Thyroid gland (tissue), 4 donors: ENCODE measurements at regions not wholly inside any gene's neighbourhood (a gene's known extent, or its start where the extent isn't known, plus 50 kb on each side); places are given as distances from the start of the nearest gene placed in this dataset. TPM values are rescaled to one million over a fixed set of nuclear protein-coding genes. Genes with fewer than 3 reads are reported as not detected.

Source experiments
- DNase-seq, 2 donors: peaks; one replicate each; pipeline ENCODE4 v3.0.0-alpha.2; 2019
- H3K27ac ChIP-seq, 3 donors: fragments of 200-600 bp; sonication (generic); 1 replicate in 2 of 3; 2 replicates in 1 of 3; pipeline ENCODE4 v1.5.1; 2016 to 2019; ENCODE audit warnings: mild to moderate bottlenecking in 1 of 3, moderate library complexity in 1 of 3
- H3K27me3 ChIP-seq: fragments of 200-600 bp; sonication (generic); one replicate; pipeline ENCODE4 v1.5.1; 2019
- H3K36me3 ChIP-seq, 2 donors: fragments of 200-600 bp; sonication (generic); one replicate each; pipeline ENCODE4 v1.5.1; 2016 to 2019
- H3K4me1 ChIP-seq, 2 donors: fragments of 200-600 bp; sonication (generic); one replicate each; pipeline ENCODE4 v1.5.1; 2017 to 2019
- H3K4me3 ChIP-seq, 3 donors: fragments of 200-600 bp; sonication (generic); replicated peaks in 1 of 3; 1 replicate in 2 of 3; 2 replicates in 1 of 3; pipeline ENCODE4 v1.5.1; 2016; ENCODE audit warnings: mild to moderate bottlenecking in 1 of 3
- H3K9me3 ChIP-seq: fragments of 200-600 bp; sonication (generic); one replicate; pipeline ENCODE4 v1.5.1; 2017
- CTCF ChIP-seq, 6 experiments: fragments of 200-600 bp in 3 of 6; fragments of 450-650 bp in 3 of 6; sonication (generic) in 3 of 6; IDR thresholded peaks; one replicate each; pipeline ENCODE4 v1.5.1; 2016 to 2019; ENCODE audit warnings: antibody characterized with exemption in 6 of 6, mild to moderate bottlenecking in 2 of 6, inconsistent platforms in 1 of 6, moderate library complexity in 1 of 6
- POLR2A ChIP-seq, 2 donors: fragments of 450-650 bp; IDR thresholded peaks; one replicate each; pipeline ENCODE4 v1.6.1; 2017; ENCODE audit warnings: antibody characterized with exemption in 2 of 2, mild to moderate bottlenecking in 2 of 2, moderate library complexity in 1 of 2
- WGBS, 2 donors: methylation state at CpG; one replicate each; pipeline ENCODE4 v1.1.5; 2017; 5-methylcytosine and 5-hydroxymethylcytosine counted together
- intact Hi-C: fragments of 100-400 bp; cut with DNase I; formaldehyde crosslinking; loops from one replicate; pipeline ENCODE4 v1.15.1; 2023
- small RNA-seq: library from RNA; depleted of rRNA; stranded (forward); fragments of <200 nt; gene quantifications from one replicate; pipeline ENCODE3, GENCODE V24; 2016

GRCh38 chr9:14366076-14366475, 52.1 kb upstream of the NFIB start:
- Histone ChIP-seq H3K4me3 (no peak overlapping the region), H3K4me1 (no peaks in the 10 kb centered on the region), H3K9me3 (no peaks in the 10 kb centered on the region), H3K27me3 (no peaks in the 10 kb centered on the region), H3K27ac (peak overlapping the region in 1 of 3 donors; percentile 35), H3K36me3 (no peaks in the 10 kb centered on the region)
- TF ChIP-seq CTCF (IDR thresholded peaks at IDR 0.05) (no peak), POLR2A (IDR thresholded peaks at IDR 0.05) (no peak)
- DNase-seq = no peak
- 74 to 79% methylated on average over 10 of the region's 10 CpGs for WGBS, 2 donors
- intact Hi-C loops = no loop called here

GRCh38 chr9:14365670-14366069, 51.7 kb upstream of the NFIB start:
- whole genome bisulfite sequencing, 2 donors = 79 to 85% methylated on average over 3 of the region's 3 CpGs
- no peak for TF ChIP-seq POLR2A (IDR thresholded peaks at IDR 0.05)
- no peak for TF ChIP-seq CTCF (IDR thresholded peaks at IDR 0.05)
- H3K36me3 ChIP-seq = no peaks in the 10 kb centered on the region
- intact Hi-C loops = no loop called here
- DNase-seq = no peak
- H3K9me3 ChIP-seq = no peaks in the 10 kb centered on the region
- H3K4me1 ChIP-seq = no peaks in the 10 kb centered on the region
- H3K4me3 ChIP-seq = no peak overlapping the region
- H3K27ac ChIP-seq = peak overlapping the region in 1 of 3 donors; percentile 19
- no peaks in the 10 kb centered on the region for H3K27me3 ChIP-seq

Small RNA genes lying in the stretch of these regions (small RNA-seq; reads per million reads assigned to genes)
- gene AL159169.1 = not detected
